HG03103 (cell line): ENCODE measurements at regions not wholly inside any gene's neighbourhood (a gene's known extent, or its start where the extent isn't known, plus 50 kb on each side); places are given as distances from the start of the nearest gene placed in this dataset.

Experiments
- ATAC-seq: cut with Tn5 transposase; IDR thresholded peaks from one replicate; pipeline ENCODE4 v1.9.1; 2021; ENCODE audit warnings: low read depth; ENCODE audit not compliant: unreplicated experiment

- ATAC-seq, result no peak
These were observed 396.8 kb downstream of the TLE4 start for GRCh38 chr9:79968533-79968932.

- ATAC-seq, result no peak
These were observed 391.1 kb downstream of the TLE4 start for GRCh38 chr9:79962836-79963235.

- no peak for ATAC-seq
These were observed 390.4 kb downstream of the TLE4 start for GRCh38 chr9:79962150-79962549.

DNA sequence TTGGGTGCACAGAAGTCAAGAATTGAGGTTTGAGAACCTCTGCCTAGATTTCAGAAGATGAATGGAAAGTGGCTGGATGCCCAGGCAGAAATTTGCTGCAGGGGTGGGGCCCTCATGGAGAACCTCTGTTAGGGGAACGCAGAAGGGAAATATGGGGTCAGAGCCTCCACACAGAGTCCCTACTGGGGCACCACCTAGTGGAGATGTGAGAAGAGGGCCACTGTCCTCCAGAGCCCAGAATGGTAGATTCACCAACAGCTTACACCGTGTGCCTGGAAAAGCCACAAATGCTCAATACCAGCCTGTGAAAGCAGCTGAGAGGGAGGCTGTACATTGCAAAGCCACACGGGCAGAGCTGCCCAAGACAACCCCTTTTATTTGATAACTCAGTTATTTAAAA, 383.5 kb downstream of the TLE4 start:
- no peak for ATAC-seq

- no peak for ATAC-seq
These were observed 382.1 kb downstream of the TLE4 start for GRCh38 chr9:79953908-79954307.

GRCh38 chr9:79952401-79952800, 380.6 kb downstream of the TLE4 start:
- no peak for ATAC-seq

DNA sequence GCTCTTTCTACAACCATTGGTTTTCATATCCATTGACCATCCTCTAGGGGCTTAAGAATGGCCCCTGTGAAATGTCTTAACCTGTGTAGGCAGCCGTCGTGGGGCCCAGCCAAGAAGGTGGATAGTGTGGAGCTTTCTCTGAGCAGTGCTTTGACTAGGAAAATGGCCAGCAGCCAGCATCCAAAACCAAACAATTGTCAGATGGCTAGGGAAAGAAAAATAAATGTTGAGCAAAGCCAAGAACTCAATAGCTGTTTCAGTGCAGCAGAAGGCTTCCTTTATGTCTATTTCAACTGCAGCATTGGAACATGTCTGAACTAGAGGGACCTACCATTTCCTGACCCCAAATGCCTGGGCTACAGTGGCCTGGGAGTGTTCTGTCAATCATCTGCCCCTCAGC, 374.9 kb downstream of the TLE4 start:
- no peak for ATAC-seq

GRCh38 chr9:79945495-79945894, 373.7 kb downstream of the TLE4 start:
- no peak for ATAC-seq

DNA sequence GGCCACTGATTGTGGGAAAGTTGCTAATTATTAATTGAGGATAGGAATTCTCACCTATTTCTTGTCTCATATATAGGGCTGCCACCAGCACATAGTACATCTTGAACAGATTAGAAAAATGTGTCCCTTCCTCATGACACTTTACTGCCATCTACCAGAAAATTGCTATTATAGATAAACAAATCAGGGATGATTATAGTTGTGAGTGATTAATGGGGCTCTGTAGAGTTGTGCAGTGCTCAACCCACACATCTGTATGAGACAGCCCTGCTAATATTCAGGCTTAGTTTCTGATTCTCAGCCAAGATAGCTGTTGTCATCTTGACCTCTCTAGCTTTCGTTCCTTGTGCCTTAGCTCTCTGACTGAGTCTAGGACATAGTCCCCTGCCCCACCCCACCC, 373.3 kb downstream of the TLE4 start:
- no peak for ATAC-seq

DNA sequence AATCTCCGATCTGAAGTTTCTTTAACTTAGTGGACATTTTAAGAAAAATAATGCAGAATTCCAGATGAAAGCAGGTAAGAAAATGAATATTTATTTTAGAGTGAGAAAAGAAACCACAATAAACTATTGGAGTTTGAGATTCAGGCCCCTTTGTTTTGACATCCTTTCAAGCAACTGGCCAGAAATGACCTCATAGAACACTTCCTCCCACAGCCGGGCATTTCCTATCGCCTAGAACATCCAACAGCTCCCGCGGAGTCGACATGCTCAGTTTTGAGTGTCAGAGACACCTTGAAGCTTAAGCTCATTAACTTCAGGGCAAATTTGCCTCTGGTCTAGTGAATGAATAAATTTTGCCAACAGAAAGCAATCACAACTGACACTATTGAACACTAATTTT, 369.2 kb downstream of the TLE4 start:
- no peak for ATAC-seq

GRCh38 chr9:79939819-79940218, 368.1 kb downstream of the TLE4 start:
- no peak for ATAC-seq

GRCh38 chr9:79936336-79936735, 364.6 kb downstream of the TLE4 start:
- no peak for ATAC-seq

DNA sequence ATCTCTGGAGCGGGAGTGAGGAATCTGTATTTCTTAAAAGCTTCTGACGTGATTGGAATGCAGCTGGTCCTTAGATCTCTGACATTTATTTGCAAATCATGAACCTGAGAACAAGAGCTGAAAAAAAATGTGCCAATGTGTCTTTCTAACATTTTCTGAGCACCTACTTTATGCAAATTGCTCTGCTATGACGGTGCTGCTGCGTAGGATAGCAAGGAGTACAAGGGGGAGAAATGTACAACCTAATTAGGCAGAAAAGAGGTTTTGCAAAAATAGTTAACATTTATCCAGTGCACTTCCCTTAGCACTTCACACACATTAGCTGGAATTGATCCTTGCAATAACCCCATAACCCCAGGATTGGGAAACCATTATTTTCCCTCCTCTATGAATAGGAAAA, 357.5 kb downstream of the TLE4 start:
- no peak for ATAC-seq

DNA sequence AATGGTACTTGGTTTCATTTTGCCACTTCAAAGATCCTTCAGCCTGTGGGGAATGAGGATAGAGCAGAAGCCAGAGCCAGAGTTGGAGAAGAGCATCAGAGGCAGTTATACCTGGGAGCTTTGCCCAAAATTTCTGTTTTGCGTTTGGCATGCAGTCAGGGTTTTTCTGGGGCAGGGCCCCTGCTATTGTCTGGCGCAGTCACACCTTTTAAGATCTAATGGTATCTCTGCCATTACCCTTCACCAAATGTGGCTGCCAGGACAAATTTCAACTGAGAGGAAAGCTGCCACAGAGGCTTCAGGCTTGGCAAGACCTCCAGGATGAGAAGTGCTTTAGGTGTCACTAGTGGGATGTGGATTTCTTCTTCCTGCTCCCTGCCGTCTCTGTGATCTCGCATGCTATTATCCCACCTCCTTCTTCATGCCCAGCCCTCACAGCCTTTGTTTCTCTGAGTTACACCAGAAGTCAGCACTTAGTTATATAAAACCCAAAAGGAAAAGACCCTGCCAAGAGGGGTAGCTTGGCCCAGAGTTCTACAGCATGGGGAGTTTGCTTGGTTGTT, 357.0 kb downstream of the TLE4 start:
- ATAC-seq, result no peak

- no peak for ATAC-seq
These were observed 353.6 kb downstream of the TLE4 start for GRCh38 chr9:79925326-79925725.

DNA sequence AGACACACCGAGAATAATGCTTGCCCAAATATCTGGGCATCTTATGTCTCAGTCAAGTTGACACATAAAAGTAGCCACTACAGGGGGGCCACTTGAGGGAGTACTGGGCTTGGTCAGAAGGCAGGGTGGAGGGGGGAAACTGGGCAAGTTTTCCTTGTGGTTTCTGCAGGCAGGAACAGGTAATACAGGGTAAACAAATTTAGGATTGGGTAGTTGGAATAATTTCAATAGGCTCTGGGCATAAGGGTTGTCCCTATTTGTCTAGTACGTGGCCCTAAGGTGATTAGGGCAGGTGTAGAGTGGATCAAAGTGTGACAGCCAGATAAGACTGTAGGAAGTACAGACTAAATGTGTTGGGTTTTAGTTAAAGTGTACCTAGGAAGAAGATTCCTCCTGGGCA, 353.1 kb downstream of the TLE4 start:
- no peak for ATAC-seq

GRCh38 chr9:79917421-79917820, 345.7 kb downstream of the TLE4 start:
- no peak for ATAC-seq

DNA sequence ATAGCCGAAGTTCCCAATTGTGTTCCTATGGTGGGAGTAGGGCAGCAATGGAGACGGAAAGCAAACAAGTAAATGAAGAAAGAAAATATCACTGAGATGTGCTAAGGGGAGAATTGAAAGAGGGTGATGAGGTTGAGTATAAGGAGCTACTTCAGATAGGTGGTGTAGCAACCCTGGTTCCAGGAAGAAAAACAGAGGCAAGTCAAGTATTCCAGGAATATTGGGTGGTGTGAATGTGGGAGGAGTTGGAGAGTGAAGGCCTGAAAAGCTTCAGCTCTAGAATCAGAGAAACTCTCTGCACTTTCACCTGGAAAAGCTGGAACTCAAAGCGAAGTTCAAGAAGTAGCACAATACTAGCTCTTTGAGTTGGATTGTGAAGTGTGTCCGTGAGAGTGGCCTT, 342.1 kb downstream of the TLE4 start:
- ATAC-seq, result no peak

- ATAC-seq, result no peak
These were observed 340.7 kb downstream of the TLE4 start for GRCh38 chr9:79912318-79913070.

GRCh38 chr9:79911724-79912123, 340.0 kb downstream of the TLE4 start:
- no peak for ATAC-seq

DNA sequence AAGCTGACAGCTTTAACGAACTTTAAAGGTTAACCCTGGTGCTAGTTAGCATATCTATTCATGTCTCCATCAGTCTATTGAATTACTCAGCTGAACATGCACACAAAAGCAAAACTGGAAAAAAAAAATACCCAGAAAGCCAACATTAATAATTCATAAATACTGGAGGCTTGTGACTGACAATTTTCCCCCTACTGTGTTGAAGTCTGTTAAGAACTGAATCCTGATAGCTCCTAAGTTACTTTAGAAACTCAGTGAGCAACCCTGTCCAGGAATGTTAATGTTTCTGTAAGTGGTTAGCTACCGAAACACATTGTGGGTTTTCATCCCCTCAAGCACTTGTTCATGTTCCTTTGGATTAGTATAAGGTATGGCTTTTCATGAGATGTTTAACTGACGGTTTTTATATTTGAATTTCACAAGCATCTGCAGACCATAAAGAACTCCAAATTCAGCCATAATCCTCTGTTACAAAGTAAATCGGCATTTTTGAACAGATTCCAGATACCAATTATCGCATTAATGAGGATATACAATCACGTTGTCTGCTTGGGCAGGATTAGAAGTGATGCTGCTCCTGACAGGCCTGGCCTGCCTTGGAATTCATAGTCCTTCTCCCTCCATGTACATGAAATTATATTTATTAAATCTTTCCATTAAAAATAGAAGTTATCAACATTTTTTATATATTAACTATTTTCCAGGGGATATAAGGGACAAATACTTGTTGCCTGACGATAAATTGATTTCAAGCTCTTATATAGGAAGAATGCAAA, 331.2 kb downstream of the TLE4 start:
- no peak for ATAC-seq

GRCh38 chr9:79900754-79901153, 329.0 kb downstream of the TLE4 start:
- no peak for ATAC-seq
